Endodermal cell (in vitro differentiated cells): ENCODE measurements at regions not wholly inside any gene's neighbourhood (a gene's known extent, or its start where the extent isn't known, plus 50 kb on each side); places are given as distances from the start of the nearest gene placed in this dataset.

Experiments used
- DNase-seq: peaks from one replicate; pipeline ENCODE4 v3.0.0-alpha.2; 2017
- H3K27ac ChIP-seq: 2 replicates; pipeline ENCODE4 v1.5.1; 2013; ENCODE audit warnings: mild to moderate bottlenecking, low read depth, low read length, moderate library complexity
- H3K27me3 ChIP-seq: 2 replicates; pipeline ENCODE4 v1.6.1; 2013; ENCODE audit warnings: mild to moderate bottlenecking, low read length, moderate library complexity; ENCODE audit not compliant: insufficient read depth, control insufficient read depth, poor library complexity, severe bottlenecking
- H3K36me3 ChIP-seq: 2 replicates; pipeline ENCODE4 v1.7.0; 2013; ENCODE audit warnings: mild to moderate bottlenecking, low read length, moderate library complexity; ENCODE audit not compliant: control insufficient read depth, insufficient read depth
- H3K4me1 ChIP-seq: one replicate; pipeline ENCODE4 v1.7.0; 2013; ENCODE audit warnings: low read length; ENCODE audit not compliant: control insufficient read depth, insufficient read depth
- H3K4me3 ChIP-seq: 2 replicates; pipeline ENCODE4 v1.5.1; 2013; ENCODE audit warnings: mild to moderate bottlenecking, low read length, moderate library complexity
- H3K9ac ChIP-seq: 2 replicates; pipeline ENCODE4 v1.6.1; 2013; ENCODE audit warnings: mild to moderate bottlenecking, low read length, moderate library complexity; ENCODE audit not compliant: poor library complexity, severe bottlenecking; ENCODE audit errors: extremely low read depth
- H3K9me3 ChIP-seq: 2 replicates; pipeline ENCODE4 v1.6.1; 2013; ENCODE audit warnings: mild to moderate bottlenecking, low read length, moderate library complexity; ENCODE audit not compliant: control insufficient read depth
- H3K27ac Mint-ChIP-seq: 2 replicates; pipeline ENCODE4 v1.8.0; 2020; ENCODE audit warnings: mixed read lengths
- H3K27me3 Mint-ChIP-seq: 2 replicates; pipeline ENCODE4 v1.8.0; 2021; ENCODE audit warnings: mild to moderate bottlenecking, mixed read lengths; ENCODE audit not compliant: insufficient read depth
- H3K36me3 Mint-ChIP-seq: 2 replicates; pipeline ENCODE4 v1.8.0; 2020; ENCODE audit warnings: low read depth, mixed read lengths
- H3K4me1 Mint-ChIP-seq: 2 replicates; pipeline ENCODE4 v1.8.0; 2020; ENCODE audit warnings: mixed read lengths
- H3K4me3 Mint-ChIP-seq: 2 replicates; pipeline ENCODE4 v1.8.0; 2020; ENCODE audit warnings: mild to moderate bottlenecking, moderate library complexity, mixed read lengths
- H3K9me3 Mint-ChIP-seq: 2 replicates; pipeline ENCODE4 v1.8.0; 2020; ENCODE audit warnings: mild to moderate bottlenecking, mixed read lengths
- WGBS, 2 experiments: methylation state at CpG; one replicate each; pipeline versions ENCODE4 v1.1.5 to v1.1.7; 2013; ENCODE audit warnings: missing lambda C conversion rate in 2 of 2, mixed read lengths in 1 of 2; ENCODE audit not compliant: insufficient coverage in 1 of 2, insufficient read length in 1 of 2; 5-methylcytosine and 5-hydroxymethylcytosine counted together
- TF ChIP-seq, protein P1 (sequence below): fragments of 200-600 bp; sonication (generic); conservative IDR thresholded peaks from 2 replicates; pipeline ENCODE4 v1.5.0; 2021; ENCODE audit warnings: antibody characterized with exemption, mild to moderate bottlenecking

DNA sequence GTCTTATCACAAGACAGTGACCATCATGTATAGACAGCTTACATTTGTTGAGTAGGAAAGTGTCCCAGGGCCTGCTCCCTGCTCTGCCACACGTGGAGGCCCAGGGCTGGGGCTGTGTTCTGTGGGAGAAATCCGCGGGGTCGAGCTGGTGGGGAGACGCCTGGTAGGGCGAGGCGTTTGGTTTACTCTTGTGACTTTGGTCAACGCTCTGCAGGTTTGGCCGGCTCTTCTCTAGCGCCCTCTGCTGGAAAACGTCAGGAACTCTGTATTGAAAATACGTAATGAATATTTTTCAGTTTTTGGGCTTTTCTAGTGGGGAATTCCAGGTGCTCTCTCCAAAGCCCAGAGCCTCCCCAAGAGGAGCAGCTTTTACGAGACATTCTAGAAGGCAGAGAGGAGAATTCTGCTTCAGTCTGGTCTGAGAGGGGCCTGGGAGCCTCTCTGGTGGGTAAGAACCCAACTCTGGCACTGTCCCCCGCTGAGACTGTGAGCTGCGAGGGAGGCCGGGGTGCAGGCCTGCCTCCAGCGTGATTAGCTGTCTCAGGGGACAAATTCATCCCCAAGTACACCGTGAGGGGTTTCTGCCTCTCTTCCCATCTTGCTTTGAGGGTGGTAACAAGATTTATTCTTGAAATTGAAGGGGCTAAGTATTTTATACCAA lies 112.6 kb upstream of the RALGAPA2 start:
- no peak overlapping the region for H3K27ac ChIP-seq
- no peak overlapping the region for H3K4me3 ChIP-seq
- Mint-ChIP-seq H3K4me1 (peaks cover 25% of the 10 kb centered on the region), H3K27ac (no peak overlapping the region), H3K27me3 (peaks cover 12% of the 10 kb centered on the region), H3K36me3 (no peaks in the 10 kb centered on the region), H3K4me3 (no peak overlapping the region), H3K9me3 (peaks cover 15% of the 10 kb centered on the region)
- no peaks in the 10 kb centered on the region for H3K27me3 ChIP-seq
- TF ChIP-seq, protein P1, sequence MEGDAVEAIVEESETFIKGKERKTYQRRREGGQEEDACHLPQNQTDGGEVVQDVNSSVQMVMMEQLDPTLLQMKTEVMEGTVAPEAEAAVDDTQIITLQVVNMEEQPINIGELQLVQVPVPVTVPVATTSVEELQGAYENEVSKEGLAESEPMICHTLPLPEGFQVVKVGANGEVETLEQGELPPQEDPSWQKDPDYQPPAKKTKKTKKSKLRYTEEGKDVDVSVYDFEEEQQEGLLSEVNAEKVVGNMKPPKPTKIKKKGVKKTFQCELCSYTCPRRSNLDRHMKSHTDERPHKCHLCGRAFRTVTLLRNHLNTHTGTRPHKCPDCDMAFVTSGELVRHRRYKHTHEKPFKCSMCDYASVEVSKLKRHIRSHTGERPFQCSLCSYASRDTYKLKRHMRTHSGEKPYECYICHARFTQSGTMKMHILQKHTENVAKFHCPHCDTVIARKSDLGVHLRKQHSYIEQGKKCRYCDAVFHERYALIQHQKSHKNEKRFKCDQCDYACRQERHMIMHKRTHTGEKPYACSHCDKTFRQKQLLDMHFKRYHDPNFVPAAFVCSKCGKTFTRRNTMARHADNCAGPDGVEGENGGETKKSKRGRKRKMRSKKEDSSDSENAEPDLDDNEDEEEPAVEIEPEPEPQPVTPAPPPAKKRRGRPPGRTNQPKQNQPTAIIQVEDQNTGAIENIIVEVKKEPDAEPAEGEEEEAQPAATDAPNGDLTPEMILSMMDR = peak; percentile 88
- H3K36me3 ChIP-seq = no peaks in the 10 kb centered on the region
- peaks cover 8% of the 10 kb centered on the region for H3K9me3 ChIP-seq
- 36 to 68% methylated on average over 5 to 18 of the region's 18 CpGs for WGBS, 2 experiments
- H3K4me1 ChIP-seq = no peaks in the 10 kb centered on the region
- peak; percentile 87 for DNase-seq
- H3K9ac ChIP-seq = no peak overlapping the region

DNA sequence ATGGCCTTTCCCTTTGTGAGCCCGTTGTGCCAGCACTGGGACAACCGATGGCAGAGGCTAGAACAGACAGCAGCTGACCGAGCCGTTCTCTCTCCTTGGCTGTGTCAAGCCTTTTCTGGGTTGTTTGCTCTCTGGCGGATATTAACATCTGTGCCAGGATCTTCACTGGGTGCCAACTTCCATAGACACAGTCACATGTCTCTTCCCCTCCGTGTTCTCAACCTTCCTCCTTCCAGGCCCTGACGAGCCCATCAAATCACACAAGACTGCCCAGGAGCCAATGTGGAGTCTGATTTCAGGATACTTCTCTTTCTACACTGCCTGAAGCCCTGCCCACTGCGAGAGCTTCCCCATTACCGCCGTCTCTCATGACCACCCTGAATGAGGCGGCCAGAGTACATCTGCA lies 111.0 kb upstream of the RALGAPA2 start:
- H3K27me3 ChIP-seq = no peaks in the 10 kb centered on the region
- no peak for DNase-seq
- no peak overlapping the region for H3K27ac Mint-ChIP-seq
- no peak overlapping the region for H3K4me3 Mint-ChIP-seq
- no peak overlapping the region for H3K4me3 ChIP-seq
- no peaks in the 10 kb centered on the region for H3K36me3 Mint-ChIP-seq
- WGBS, 2 experiments = 92% methylated on average over 10 to 11 of the region's 11 CpGs
- no peaks in the 10 kb centered on the region for H3K4me1 ChIP-seq
- H3K27me3 Mint-ChIP-seq = peaks cover 9% of the 10 kb centered on the region
- H3K36me3 ChIP-seq = no peaks in the 10 kb centered on the region
- peaks cover 27% of the 10 kb centered on the region for H3K4me1 Mint-ChIP-seq
- no peak overlapping the region for H3K9ac ChIP-seq
- H3K9me3 Mint-ChIP-seq = peaks cover under 1% of the 10 kb centered on the region
- H3K9me3 ChIP-seq = no peaks in the 10 kb centered on the region
- TF ChIP-seq, protein P1 = no peak
- no peak overlapping the region for H3K27ac ChIP-seq

DNA sequence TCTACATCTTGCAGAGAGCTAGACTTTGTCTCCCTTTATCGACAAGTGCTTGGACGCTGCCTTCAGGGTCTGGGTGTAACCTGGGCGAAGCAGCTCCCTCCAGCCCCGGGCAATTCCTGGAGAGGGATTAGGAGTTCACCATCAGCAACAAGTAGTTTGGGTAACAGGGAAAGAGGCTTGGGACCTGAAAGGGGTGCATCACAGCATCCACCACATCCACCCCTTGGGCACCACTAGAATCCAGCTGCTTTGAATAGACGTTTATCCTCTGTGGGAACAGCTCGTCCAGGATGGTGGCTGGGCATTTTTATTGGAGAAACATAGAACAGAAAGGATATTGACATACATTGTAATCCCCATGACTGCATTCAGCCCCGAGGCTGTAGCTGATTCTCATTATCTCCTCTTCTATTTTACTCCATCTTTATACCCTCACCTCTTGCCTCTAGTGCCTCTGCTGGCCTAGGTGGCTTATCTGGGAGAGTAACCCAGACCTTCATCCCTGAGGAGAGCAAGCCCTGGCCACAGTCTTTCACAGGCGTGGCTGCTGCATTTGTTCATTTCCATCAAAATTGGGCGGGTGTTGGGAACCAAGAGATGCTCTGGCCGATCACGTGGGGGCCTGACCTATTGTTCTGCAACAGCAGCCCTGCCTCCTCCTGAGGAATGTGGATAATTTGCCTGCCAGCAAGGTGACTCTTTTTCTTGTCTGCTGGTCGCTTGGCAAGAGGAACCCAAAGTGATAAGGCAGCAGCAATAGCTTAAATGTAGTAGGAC lies 109.2 kb upstream of the RALGAPA2 start:
- TF ChIP-seq, protein P1 = peak; percentile 26
- Histone ChIP-seq H3K36me3 (no peaks in the 10 kb centered on the region), H3K4me1 (no peaks in the 10 kb centered on the region), H3K9me3 (no peaks in the 10 kb centered on the region), H3K9ac (no peak overlapping the region), H3K4me3 (no peak overlapping the region), H3K27ac (no peak overlapping the region), H3K27me3 (no peaks in the 10 kb centered on the region)
- H3K27me3 Mint-ChIP-seq = peaks cover 7% of the 10 kb centered on the region
- H3K36me3 Mint-ChIP-seq = no peaks in the 10 kb centered on the region
- 73 to 78% methylated on average over 11 to 12 of the region's 12 CpGs for WGBS, 2 experiments
- H3K4me1 Mint-ChIP-seq = peaks cover 32% of the 10 kb centered on the region
- DNase-seq = peak; percentile 77
- peak overlapping the region; percentile 27 for H3K27ac Mint-ChIP-seq
- H3K4me3 Mint-ChIP-seq = no peak overlapping the region
- no peaks in the 10 kb centered on the region for H3K9me3 Mint-ChIP-seq
